HG03139 (cell line): ENCODE measurements at regions not wholly inside any gene's neighbourhood (a gene's known extent, or its start where the extent isn't known, plus 50 kb on each side); places are given as distances from the start of the nearest gene placed in this dataset.
"Not testable (repeated sequence)": the region's sequence is repeated elsewhere in the genome, so short reads cannot be mapped to it uniquely, and the experiment has no call there.

Source experiments
- ATAC-seq: cut with Tn5 transposase; IDR thresholded peaks from one replicate; pipeline ENCODE4 v1.9.1; 2021; ENCODE audit not compliant: unreplicated experiment

GRCh38 chr17:77288115-77288619 lies 147.4 kb downstream of the SEC14L1 start:
- no peak for ATAC-seq

GRCh38 chr17:77290759-77291558 lies 150.2 kb downstream of the SEC14L1 start:
- ATAC-seq = not testable (repeated sequence)

DNA sequence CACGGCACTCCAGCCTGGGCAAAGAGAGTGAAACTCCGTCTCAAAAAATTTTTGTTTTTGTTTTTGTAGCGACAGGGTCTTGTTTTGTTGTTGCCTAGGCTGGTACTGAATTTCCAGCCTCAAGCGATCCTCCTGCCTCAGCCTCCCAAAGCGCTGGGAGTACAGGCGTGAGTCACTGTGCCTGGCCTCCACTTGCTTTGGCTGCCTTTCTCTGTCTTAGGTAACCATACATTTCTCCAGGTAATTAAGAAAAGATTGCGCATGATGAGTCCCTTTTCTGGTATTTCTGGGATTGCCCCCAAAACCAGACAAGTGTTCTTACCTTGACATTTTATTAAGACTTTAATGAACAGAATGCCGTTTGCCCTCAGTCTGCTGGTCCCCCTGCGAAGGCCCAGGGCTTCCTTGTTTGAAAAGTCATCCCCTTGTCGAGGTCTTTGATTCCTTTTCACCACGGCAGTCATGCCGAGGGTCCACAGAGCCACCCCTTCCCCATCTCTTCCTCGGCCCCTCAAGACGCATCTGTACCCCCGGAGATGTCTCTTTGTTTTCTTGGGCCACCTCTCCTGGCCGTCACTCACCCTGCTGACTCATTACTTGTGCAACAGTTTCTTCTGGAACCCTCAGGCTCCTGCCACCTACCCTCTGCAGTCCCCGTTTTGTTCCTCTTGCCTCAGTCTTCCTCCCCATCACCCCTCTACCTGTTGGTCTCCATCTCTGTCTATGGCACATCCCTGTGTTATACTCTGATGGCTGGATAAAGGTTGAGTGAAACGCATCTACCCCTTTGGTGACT lies 151.0 kb downstream of the SEC14L1 start:
- ATAC-seq = no peak

DNA sequence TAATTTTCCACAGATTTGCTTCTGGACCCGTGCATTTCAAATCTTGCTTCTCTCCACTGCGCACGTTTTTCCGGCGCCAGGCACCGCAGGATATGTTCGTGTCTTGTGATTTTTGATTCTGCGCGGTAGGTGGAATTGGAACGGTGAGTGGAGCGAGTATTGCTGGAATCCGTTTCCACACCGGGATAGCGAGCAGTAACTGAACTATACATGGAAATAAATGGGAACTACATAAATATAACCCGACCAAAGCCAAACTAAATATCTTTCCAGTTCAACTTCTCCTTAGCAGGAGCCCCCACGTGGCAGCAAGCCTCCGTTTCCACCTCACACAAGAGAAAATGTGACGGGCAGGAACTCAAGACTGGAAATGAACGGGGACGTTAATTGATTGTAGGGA lies 154.0 kb downstream of the SEC14L1 start:
- ATAC-seq = no peak

GRCh38 chr17:77295241-77295853 lies 154.6 kb downstream of the SEC14L1 start:
- no peak for ATAC-seq

- ATAC-seq = no peak
Measured at GRCh38 chr17:77296769-77297409, 156.1 kb downstream of the SEC14L1 start.

GRCh38 chr17:77297693-77298666 lies 157.2 kb downstream of the SEC14L1 start:
- ATAC-seq = no peak

DNA sequence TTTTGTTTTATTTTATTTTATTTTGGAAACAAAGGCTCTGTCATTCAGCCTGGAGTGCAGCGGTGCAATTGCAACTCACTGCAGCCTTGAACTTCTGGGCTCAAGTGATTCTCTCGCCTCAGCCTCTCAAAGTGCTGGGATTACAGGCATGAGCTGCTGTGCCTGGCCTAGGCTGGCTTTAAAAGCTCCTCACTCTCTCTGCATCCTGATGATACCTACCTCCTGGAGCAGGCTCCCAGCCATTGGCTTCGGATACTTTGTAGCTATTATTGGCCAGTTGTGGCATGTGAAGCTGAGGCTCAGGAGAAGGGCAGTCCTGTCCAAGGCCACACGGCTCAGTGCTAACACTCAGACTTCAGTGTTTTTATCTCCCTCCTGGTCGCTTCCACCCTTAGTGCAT lies 158.0 kb downstream of the SEC14L1 start:
- ATAC-seq = no peak

DNA sequence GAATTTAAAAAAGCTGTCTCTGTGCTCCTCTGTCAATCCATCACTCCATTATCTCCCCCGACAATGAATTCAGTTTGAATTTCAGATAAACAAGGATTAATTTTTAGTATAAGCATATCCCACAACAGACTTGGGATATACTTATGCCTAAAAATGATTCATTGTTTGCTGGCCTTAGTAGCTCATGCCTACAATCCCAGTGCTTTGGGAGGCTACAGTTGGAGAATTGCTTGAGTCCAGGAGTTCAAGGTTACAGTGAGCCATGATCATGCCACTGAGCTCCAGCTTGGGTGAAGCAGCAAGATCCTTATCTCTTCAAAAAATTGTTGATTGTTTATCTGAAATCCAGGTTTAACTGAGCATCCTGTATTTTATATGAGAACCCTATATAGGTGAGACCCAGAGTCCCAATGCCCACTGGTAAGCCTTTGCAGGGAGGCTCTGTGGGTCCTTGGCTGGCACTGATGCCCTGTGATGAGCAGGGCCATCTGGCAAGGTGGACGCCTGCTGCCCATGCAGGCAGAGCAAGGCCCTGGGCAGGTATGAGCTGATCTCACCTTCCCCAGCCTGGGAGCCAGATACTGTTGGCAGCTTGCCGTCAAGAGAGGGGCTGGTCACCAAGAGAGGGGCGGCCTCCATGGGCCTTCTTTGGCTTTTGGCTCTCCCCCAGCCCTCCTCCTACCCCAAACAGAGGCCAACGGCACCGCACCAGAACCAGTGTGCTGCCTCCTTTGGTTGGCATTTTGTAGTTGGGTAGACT lies 158.7 kb downstream of the SEC14L1 start:
- no peak for ATAC-seq

DNA sequence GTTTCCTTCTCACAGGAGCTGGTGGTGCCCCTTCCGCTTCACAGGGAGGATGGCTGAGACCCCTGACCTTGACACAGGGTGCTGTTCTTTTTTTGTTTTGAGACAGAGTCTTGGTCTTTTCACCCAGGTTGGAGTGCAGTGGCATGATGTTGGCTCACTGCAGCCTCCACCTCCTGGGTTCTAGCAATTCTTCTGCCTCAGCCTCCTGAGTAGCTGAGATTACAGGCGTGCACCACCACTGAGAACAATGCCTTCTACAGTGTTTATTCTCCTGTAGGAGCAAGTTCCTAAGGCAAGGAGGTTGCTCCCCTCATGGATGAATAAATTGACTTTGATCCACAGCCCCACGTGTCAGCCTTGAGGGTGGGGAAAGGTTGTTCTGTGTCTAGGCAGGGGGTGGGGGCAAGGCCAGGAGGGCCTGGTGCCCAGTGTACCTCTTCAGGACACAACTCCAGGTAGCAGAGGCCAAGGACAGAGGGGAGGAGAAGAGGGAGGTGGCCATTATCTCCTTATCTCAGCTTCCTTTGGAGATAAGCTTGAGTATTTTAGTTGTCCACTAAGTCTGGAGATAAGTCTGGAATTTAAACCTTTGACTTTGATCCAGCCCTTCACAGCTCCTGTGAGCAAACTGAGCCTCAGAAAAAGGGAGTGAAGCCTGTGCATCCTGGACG lies 159.4 kb downstream of the SEC14L1 start:
- ATAC-seq = no peak

DNA sequence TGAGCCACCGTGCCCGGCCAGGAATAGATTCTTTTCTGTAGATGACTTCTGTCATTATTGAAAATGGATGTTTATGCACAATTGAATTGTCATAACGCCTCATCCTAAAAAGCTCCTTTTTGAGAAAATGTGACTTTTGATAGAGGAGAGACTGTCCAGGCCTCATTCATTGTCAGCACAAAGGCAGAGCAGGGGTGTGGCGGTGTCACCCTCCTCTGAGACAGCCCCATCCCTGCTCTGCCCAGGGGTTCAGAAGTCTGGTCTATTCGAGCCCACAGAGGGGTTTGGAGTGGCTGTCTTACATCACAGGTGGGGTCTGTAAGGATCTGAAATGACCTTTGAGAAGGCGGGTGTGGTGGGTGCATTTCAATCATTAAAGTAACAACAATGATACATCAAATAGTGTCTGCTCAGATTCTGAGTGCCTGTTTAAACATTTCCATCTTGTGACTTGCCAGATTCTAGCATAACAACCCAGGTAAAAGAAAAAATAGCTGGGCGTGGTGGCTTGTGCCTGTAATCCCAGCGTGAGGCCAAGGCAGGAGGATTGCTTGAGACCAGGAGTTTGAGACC lies 161.0 kb downstream of the SEC14L1 start:
- no peak for ATAC-seq

DNA sequence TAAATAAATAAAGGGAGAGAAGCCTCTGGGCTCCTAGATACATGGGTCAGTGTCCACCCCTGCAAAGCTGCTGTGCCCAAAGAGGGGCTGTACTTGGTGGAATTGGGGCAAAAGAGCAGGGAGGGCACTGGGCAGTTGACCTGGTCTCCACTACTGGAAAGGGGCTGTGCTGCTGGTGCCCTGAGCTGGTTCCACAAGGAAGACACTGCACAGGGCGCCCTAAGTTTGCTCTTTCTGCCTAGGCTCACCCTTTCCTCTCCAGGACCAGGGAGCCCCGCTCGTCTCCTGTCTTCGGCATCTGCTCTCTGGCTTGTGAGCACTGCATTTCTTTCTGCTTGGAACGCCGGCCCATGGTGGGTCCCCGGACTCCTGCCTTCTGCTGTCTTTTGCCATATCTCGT lies 161.9 kb downstream of the SEC14L1 start:
- no peak for ATAC-seq

- ATAC-seq = no peak
Measured at GRCh38 chr17:77303620-77304019, 162.9 kb downstream of the SEC14L1 start.

- no peak for ATAC-seq
Measured at GRCh38 chr17:77304051-77304745, 163.4 kb downstream of the SEC14L1 start.

- no peak for ATAC-seq
Measured at GRCh38 chr17:77304746-77305473, 164.1 kb downstream of the SEC14L1 start.

GRCh38 chr17:77306048-77306789 lies 165.4 kb downstream of the SEC14L1 start:
- no peak for ATAC-seq
